GM18520 (cell line): ENCODE measurements at regions not wholly inside any gene's neighbourhood (a gene's known extent, or its start where the extent isn't known, plus 50 kb on each side); places are given as distances from the start of the nearest gene placed in this dataset.

Source experiments
- ATAC-seq: cut with Tn5 transposase; IDR thresholded peaks from one replicate; pipeline ENCODE4 v1.9.1; 2021; ENCODE audit not compliant: unreplicated experiment

GRCh38 chr13:46948338-46948737, 51.5 kb upstream of the HTR2A start:
- ATAC-seq, result no peak

GRCh38 chr13:46947425-46948191, 50.8 kb upstream of the HTR2A start:
- ATAC-seq, result no peak
